ENCODE measurements at regions not wholly inside any gene's neighbourhood (a gene's known extent, or its start where the extent isn't known, plus 50 kb on each side); places are given as distances from the start of the nearest gene placed in this dataset.
A peak's percentile ranks its signal among the peaks of the same experiment; 100 is the strongest.

DNA sequence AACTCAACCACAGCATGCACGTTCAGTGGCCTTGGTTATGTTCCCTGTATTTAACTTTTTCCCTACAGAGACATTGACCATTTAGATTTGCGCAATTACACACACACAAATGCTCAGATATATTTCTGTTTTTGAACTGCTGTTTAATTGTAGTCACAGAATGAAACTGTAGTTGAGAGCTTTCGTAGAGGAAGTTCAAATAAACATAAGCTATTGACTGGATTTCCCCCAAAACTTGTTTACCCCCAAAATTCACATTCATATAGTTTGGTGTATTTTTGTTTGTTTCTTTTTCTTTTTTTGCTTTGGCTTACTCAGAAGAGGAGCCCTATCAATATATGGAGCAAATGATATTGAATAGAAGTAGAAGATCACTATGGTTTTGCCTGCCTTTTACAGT lies 921.0 kb downstream of the ADGRL2 start:
- no peak for ATAC-seq
- no peak for TF ChIP-seq POLR2A (IDR thresholded peaks at IDR 0.05)
- TF ChIP-seq, protein P1, sequence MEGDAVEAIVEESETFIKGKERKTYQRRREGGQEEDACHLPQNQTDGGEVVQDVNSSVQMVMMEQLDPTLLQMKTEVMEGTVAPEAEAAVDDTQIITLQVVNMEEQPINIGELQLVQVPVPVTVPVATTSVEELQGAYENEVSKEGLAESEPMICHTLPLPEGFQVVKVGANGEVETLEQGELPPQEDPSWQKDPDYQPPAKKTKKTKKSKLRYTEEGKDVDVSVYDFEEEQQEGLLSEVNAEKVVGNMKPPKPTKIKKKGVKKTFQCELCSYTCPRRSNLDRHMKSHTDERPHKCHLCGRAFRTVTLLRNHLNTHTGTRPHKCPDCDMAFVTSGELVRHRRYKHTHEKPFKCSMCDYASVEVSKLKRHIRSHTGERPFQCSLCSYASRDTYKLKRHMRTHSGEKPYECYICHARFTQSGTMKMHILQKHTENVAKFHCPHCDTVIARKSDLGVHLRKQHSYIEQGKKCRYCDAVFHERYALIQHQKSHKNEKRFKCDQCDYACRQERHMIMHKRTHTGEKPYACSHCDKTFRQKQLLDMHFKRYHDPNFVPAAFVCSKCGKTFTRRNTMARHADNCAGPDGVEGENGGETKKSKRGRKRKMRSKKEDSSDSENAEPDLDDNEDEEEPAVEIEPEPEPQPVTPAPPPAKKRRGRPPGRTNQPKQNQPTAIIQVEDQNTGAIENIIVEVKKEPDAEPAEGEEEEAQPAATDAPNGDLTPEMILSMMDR (IDR thresholded peaks at IDR 0.05), result no peak
- Histone ChIP-seq H3K4me1 (peaks cover 0 to 7% (median 0%) of the 10 kb centered on the region in 4 donors), H3K27me3 (no peaks in the 10 kb centered on the region), H3K4me3 (no peak overlapping the region), H3K36me3 (no peaks in the 10 kb centered on the region), H3K27ac (peak overlapping the region in 1 of 3 donors; percentile 52), H3K9me3 (no peaks in the 10 kb centered on the region)
- intact Hi-C loops (cut with DNase I), result no loop called here
- DNase-seq, result no peak
- WGBS (ENCODE audit: insufficient coverage, low coverage, low lambda C conversion rate, missing lambda C conversion rate), result 45% methylated on average over 3 of the region's 3 CpGs

DNA sequence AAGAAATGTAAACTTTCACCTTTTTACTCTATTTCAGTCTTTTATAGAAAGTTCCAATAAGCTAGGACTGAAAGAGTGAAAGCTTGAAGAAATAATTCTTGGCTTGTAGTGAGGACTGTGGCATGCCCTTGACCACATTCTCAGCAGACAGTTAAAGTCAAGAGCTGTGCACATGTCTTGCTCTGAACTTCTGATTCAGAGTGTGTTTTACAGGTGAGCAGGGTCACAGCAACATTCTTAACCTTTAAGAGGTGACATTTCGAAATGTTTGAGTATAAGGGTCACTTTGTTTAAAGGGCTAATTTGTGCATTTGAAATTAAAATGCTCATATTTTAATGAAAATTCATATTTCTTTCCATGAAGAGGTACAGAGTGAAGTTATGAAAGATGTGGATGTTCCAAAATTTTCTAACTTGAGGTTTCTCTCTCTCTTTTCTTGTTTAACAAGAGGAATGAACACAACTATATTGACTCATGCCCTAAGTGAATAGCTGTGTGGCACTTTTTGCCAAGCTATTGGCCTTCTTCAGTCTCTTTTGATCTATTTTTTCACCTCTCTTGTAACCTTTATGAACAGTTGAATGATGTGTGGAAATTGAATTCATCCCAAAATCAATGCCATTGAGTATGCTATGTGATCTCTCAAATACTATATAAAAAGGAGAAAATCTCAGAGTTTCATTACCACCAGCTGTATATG lies 918.1 kb downstream of the ADGRL2 start:
- Histone ChIP-seq H3K27me3 (no peaks in the 10 kb centered on the region), H3K4me1 (peaks cover 0 to 7% (median 0%) of the 10 kb centered on the region in 4 donors), H3K9me3 (no peaks in the 10 kb centered on the region), H3K4me3 (no peak overlapping the region), H3K36me3 (no peaks in the 10 kb centered on the region), H3K27ac (peak overlapping the region in 1 of 3 donors; percentile 65)
- no peak for DNase-seq
- intact Hi-C loops (cut with DNase I), result no loop called here
- peak; percentile 56 to 87 (median 76) for ATAC-seq
- WGBS (ENCODE audit: insufficient coverage, low coverage, low lambda C conversion rate, missing lambda C conversion rate), result 32% methylated on average over 1 of the region's 1 CpG
- TF ChIP-seq, protein P1 (IDR thresholded peaks at IDR 0.05), result no peak
- TF ChIP-seq POLR2A (IDR thresholded peaks at IDR 0.05), result no peak

DNA sequence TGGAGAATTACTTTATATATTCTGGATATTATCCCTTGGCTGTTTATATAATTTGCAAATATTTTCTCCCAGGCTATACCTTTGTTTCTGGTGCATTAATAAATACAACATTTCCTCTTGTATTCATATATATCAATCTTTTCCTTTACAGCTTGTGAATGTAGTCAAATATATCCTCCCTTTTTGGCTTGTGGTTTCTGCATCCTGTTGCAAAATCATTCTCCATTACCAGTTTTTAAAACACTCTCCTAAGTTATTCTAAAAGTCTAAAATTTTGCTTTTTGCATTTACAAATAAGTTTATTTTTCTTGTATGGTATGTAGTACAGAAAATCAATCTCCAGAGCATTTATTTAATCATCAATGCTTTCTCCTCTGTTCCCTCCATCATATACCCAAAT lies 909.4 kb downstream of the ADGRL2 start:
- TF ChIP-seq, protein P1 (IDR thresholded peaks at IDR 0.05), result no peak
- TF ChIP-seq POLR2A (IDR thresholded peaks at IDR 0.05), result no peak
- Histone ChIP-seq H3K9me3 (no peaks in the 10 kb centered on the region), H3K27me3 (no peaks in the 10 kb centered on the region), H3K36me3 (no peaks in the 10 kb centered on the region), H3K4me1 (no peaks in the 10 kb centered on the region), H3K4me3 (no peak overlapping the region), H3K27ac (no peak overlapping the region)
- DNase-seq, result no peak
- intact Hi-C loops (cut with DNase I), result no loop called here
- ATAC-seq, result no peak

DNA sequence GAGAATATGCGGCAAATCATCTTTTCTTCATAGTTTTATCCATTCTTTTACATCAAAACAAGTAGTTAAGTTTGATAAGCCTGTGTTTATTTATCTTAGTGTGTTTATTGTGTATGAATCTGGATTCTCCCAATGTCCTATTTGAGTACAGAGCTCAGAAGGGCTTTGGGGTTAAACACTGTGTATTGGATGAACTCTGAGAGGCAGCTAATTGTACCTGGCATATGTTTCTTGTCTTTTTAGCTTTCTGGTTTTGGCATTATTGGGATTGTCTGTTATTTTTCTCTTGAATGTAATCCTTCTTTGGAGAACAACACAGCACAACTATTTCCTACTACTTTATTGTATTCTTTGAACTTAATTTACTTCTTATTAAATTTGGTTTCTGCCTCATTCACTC lies 906.9 kb downstream of the ADGRL2 start:
- no peak for DNase-seq
- intact Hi-C loops (cut with DNase I), result no loop called here
- no peaks in the 10 kb centered on the region for H3K27me3 ChIP-seq

More for the DNA sequence above, 906.9 kb downstream of the ADGRL2 start:
- TF ChIP-seq POLR2A (IDR thresholded peaks at IDR 0.05), result no peak
- TF ChIP-seq, protein P1 (IDR thresholded peaks at IDR 0.05), result no peak
- no peak overlapping the region for H3K27ac ChIP-seq
- H3K4me3 ChIP-seq, result no peak overlapping the region
- H3K4me1 ChIP-seq, result no peaks in the 10 kb centered on the region
- 82% methylated on average over 1 of the region's 1 CpG for WGBS (ENCODE audit: insufficient coverage, low coverage, low lambda C conversion rate, missing lambda C conversion rate)
- no peaks in the 10 kb centered on the region for H3K9me3 ChIP-seq
- no peak for ATAC-seq
- no peaks in the 10 kb centered on the region for H3K36me3 ChIP-seq

Data from right lobe of liver (tissue), 6 donors.